Panc1 (cell line): ENCODE measurements at regions not wholly inside any gene's neighbourhood (a gene's known extent, or its start where the extent isn't known, plus 50 kb on each side); places are given as distances from the start of the nearest gene placed in this dataset.

Experiments used
- ATAC-seq: fragments of 200-7000 bp; cut with Tn5 transposase; 2 replicates; pipeline ENCODE4 v1.9.1; 2020; ENCODE audit warnings: mild to moderate bottlenecking, moderate library complexity
- BruUV-seq: library from RNA; stranded (reverse); fragments of 400-500 nt; replicated peaks from 2 replicates; lab custom pipeline; 2021; lab: Mats Ljungman, UMichigan
- CTCF ChIA-PET: fragments of 300-600 bp; sonication (Branson Sonifier 250); formaldehyde crosslinking; loops from one replicate; lab custom pipeline; 2022; ENCODE audit warnings: antibody characterized with exemption; lab: Charles Lee
- POLR2A ChIA-PET: fragments of 300-600 bp; sonication (Branson Sonifier 250); formaldehyde crosslinking; loops from one replicate; lab custom pipeline; 2022; ENCODE audit warnings: antibody characterized with exemption; lab: Charles Lee
- DNase-seq: peaks from one replicate; pipeline ENCODE4 v3.0.0-alpha.2; 2010; ENCODE audit warnings: low read depth, low spot score
- H3K27ac ChIP-seq: 2 replicates; pipeline ENCODE4 v1.5.1; 2011; ENCODE audit warnings: mild to moderate bottlenecking, low read length, inconsistent platforms
- H3K27me3 ChIP-seq: fragments of 200-500 bp; sonication (Bioruptor generic); 2 replicates; pipeline ENCODE4 v1.6.0; 2014; ENCODE audit warnings: low read length, inconsistent platforms; ENCODE audit not compliant: control insufficient read depth, insufficient read depth
- H3K36me3 ChIP-seq: fragments of 200-500 bp; sonication (Bioruptor generic); 2 replicates; pipeline ENCODE4 v1.5.1; 2014; ENCODE audit warnings: inconsistent platforms, mild to moderate bottlenecking, low read length, moderate library complexity; ENCODE audit not compliant: control insufficient read depth, insufficient read depth
- H3K4me1 ChIP-seq: 2 replicates; pipeline ENCODE4 v1.5.1; 2011; ENCODE audit warnings: inconsistent platforms, mild to moderate bottlenecking, low read length, moderate library complexity; ENCODE audit not compliant: control insufficient read depth, insufficient read depth
- H3K4me3 ChIP-seq, 2 experiments: 2 replicates each; pipeline ENCODE4 v1.5.1; 2011 to 2012; ENCODE audit warnings: low read depth in 2 of 2, low read length in 2 of 2, mild to moderate bottlenecking in 2 of 2, inconsistent platforms in 1 of 2, moderate library complexity in 1 of 2
- H3K9me3 ChIP-seq: fragments of 200-500 bp; sonication (Bioruptor generic); 2 replicates; pipeline ENCODE4 v1.5.1; 2014; ENCODE audit warnings: low read depth, mild to moderate bottlenecking, inconsistent platforms, low read length, moderate library complexity; ENCODE audit not compliant: control insufficient read depth, insufficient read depth
- POLR2AphosphoS5 ChIP-seq: IDR thresholded peaks from 2 replicates; pipeline ENCODE4 v1.6.1; 2012; ENCODE audit warnings: mild to moderate bottlenecking, low read depth, low read length, moderate library complexity
- SIN3A ChIP-seq: IDR thresholded peaks from 2 replicates; pipeline ENCODE4 v1.6.1; 2012; ENCODE audit warnings: low read depth, mild to moderate bottlenecking, low read length, moderate library complexity, borderline replicate concordance; ENCODE audit not compliant: insufficient read depth
- TCF7L2 ChIP-seq: IDR thresholded peaks from 2 replicates; pipeline ENCODE4 v1.6.1; 2011; ENCODE audit warnings: mild to moderate bottlenecking, low read depth, low read length, inconsistent platforms
- in situ Hi-C: cut with HindIII; loops from 2 replicates; pipeline ENCODE4 v1.10.0; 2016; ENCODE audit warnings: low sequenced_read_pairs, low pct_unique_long_range_greater_than_20kb
- intact Hi-C: fragments of 100-400 bp; cut with micrococcal nuclease; formaldehyde crosslinking; loops from one replicate; pipeline ENCODE4 v1.10.0; 2022; ENCODE audit not compliant: unreplicated experiment
- TF ChIP-seq, protein P1 (sequence below), 2 experiments: IDR thresholded peaks; 2 replicates each; pipeline ENCODE4 v1.6.1; 2011 to 2012; ENCODE audit warnings: low read depth in 2 of 2, control low read depth in 1 of 2, low read length in 1 of 2, mild to moderate bottlenecking in 1 of 2, moderate library complexity in 1 of 2; ENCODE audit not compliant: insufficient read depth in 1 of 2
- TF ChIP-seq, protein P2 (sequence below): fragments of 450-650 bp; IDR thresholded peaks from 2 replicates; pipeline ENCODE4 v1.5.1; 2017; ENCODE audit warnings: mild to moderate bottlenecking

DNA sequence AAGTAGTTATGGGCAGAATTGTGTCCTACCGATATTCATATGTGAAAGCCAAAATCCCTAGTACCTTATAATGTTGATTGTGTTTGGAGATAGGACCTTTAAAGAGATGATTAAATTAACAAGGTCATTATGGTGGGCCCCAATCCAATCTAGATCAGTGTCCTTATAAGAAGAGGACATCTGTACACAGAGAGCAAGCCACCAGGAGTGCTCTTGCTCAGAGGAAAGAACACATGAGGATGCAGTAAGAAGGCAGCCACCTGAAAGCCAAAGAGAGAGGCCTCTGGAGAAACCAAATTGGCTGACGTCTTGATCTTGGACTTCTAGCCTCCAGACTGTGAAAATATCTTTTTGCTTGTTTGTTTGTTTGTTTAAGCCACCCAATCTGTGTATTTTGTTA, 1290.8 kb upstream of the PABPC4L start:
- DNase-seq (no peak), ATAC-seq (no peak)
- no peaks in the 10 kb centered on the region for H3K36me3 ChIP-seq
- no TSS peak for BruUV-seq
- H3K27me3 ChIP-seq = no peaks in the 10 kb centered on the region
- ChIA-PET CTCF (no interaction called here), POLR2A (no interaction called here)
- H3K4me3 ChIP-seq = no peak overlapping the region
- intact Hi-C loops (no loop called here), in situ Hi-C loops (no loop called here)
- no peaks in the 10 kb centered on the region for H3K9me3 ChIP-seq
- H3K4me1 ChIP-seq = no peaks in the 10 kb centered on the region
- TF ChIP-seq, protein P1, sequence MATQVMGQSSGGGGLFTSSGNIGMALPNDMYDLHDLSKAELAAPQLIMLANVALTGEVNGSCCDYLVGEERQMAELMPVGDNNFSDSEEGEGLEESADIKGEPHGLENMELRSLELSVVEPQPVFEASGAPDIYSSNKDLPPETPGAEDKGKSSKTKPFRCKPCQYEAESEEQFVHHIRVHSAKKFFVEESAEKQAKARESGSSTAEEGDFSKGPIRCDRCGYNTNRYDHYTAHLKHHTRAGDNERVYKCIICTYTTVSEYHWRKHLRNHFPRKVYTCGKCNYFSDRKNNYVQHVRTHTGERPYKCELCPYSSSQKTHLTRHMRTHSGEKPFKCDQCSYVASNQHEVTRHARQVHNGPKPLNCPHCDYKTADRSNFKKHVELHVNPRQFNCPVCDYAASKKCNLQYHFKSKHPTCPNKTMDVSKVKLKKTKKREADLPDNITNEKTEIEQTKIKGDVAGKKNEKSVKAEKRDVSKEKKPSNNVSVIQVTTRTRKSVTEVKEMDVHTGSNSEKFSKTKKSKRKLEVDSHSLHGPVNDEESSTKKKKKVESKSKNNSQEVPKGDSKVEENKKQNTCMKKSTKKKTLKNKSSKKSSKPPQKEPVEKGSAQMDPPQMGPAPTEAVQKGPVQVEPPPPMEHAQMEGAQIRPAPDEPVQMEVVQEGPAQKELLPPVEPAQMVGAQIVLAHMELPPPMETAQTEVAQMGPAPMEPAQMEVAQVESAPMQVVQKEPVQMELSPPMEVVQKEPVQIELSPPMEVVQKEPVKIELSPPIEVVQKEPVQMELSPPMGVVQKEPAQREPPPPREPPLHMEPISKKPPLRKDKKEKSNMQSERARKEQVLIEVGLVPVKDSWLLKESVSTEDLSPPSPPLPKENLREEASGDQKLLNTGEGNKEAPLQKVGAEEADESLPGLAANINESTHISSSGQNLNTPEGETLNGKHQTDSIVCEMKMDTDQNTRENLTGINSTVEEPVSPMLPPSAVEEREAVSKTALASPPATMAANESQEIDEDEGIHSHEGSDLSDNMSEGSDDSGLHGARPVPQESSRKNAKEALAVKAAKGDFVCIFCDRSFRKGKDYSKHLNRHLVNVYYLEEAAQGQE (IDR thresholded peaks at IDR 0.05; ENCODE audit: insufficient read depth in 1 of 2, low read depth in 2 of 2, low read length in 1 of 2) = no peak
- TF ChIP-seq TCF7L2 (no peak), POLR2AphosphoS5 (no peak), SIN3A (no peak)
- TF ChIP-seq, protein P2, sequence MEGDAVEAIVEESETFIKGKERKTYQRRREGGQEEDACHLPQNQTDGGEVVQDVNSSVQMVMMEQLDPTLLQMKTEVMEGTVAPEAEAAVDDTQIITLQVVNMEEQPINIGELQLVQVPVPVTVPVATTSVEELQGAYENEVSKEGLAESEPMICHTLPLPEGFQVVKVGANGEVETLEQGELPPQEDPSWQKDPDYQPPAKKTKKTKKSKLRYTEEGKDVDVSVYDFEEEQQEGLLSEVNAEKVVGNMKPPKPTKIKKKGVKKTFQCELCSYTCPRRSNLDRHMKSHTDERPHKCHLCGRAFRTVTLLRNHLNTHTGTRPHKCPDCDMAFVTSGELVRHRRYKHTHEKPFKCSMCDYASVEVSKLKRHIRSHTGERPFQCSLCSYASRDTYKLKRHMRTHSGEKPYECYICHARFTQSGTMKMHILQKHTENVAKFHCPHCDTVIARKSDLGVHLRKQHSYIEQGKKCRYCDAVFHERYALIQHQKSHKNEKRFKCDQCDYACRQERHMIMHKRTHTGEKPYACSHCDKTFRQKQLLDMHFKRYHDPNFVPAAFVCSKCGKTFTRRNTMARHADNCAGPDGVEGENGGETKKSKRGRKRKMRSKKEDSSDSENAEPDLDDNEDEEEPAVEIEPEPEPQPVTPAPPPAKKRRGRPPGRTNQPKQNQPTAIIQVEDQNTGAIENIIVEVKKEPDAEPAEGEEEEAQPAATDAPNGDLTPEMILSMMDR = no peak
- H3K27ac ChIP-seq = no peak overlapping the region

- intact Hi-C loops (no loop called here), in situ Hi-C loops (no loop called here)
- no peaks in the 10 kb centered on the region for H3K27me3 ChIP-seq
- H3K4me1 ChIP-seq = no peaks in the 10 kb centered on the region
- ATAC-seq (no peak), DNase-seq (no peak)
- CTCF ChIA-PET = no interaction called here
- no TSS peak for BruUV-seq
- no peaks in the 10 kb centered on the region for H3K36me3 ChIP-seq
- TF ChIP-seq, protein P2 = no peak
- TF ChIP-seq, protein P1 (IDR thresholded peaks at IDR 0.05; ENCODE audit: insufficient read depth in 1 of 2, low read depth in 2 of 2, low read length in 1 of 2) = no peak
- TF ChIP-seq TCF7L2 (no peak), SIN3A (no peak), POLR2AphosphoS5 (no peak)
- H3K27ac ChIP-seq = no peak overlapping the region
- H3K9me3 ChIP-seq = no peaks in the 10 kb centered on the region
- H3K4me3 ChIP-seq = no peak overlapping the region
- POLR2A ChIA-PET = no interaction called here
Observed at GRCh38 chr4:135485371-135485770, 1283.8 kb upstream of the PABPC4L start.
